Esophagus squamous epithelium (tissue), 4 donors: ENCODE measurements at regions not wholly inside any gene's neighbourhood (a gene's known extent, or its start where the extent isn't known, plus 50 kb on each side); places are given as distances from the start of the nearest gene placed in this dataset.

Source experiments
- POLR2A ChIP-seq, 4 donors: fragments of 450-650 bp; IDR thresholded peaks; one replicate each; pipeline ENCODE4 v1.6.1; 2017; ENCODE audit warnings: antibody characterized with exemption in 4 of 4, mild to moderate bottlenecking in 4 of 4, moderate library complexity in 3 of 4
- TF ChIP-seq, protein P1 (sequence below), 6 experiments: fragments of 450-650 bp in 4 of 6; fragments of 200-600 bp in 2 of 6; sonication (generic) in 2 of 6; IDR thresholded peaks; one replicate each; pipeline ENCODE4 v1.5.1; 2016 to 2019; ENCODE audit warnings: antibody characterized with exemption in 6 of 6, mild to moderate bottlenecking in 4 of 6, moderate library complexity in 4 of 6

DNA sequence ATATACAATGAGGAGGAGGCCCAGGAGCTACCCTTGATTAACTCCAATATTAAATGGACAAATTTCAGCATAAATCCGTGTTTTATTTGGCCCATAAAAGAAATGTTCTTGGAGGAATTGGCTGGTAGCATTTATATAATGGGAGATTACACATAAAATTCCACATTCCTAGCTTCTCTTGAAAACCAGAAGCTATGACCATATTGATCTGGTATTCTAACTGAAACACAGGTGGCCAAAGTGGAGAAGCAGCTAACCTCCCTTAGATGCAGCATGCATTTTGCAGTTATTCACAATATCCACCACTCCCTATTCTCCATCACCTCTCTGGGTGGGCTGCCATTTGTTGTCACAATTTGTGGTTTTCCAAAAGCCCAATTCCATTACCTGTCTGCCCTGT, 148.8 kb upstream of the CACNA2D1 start:
- no peak for TF ChIP-seq POLR2A (IDR thresholded peaks at IDR 0.05)
- TF ChIP-seq, protein P1, sequence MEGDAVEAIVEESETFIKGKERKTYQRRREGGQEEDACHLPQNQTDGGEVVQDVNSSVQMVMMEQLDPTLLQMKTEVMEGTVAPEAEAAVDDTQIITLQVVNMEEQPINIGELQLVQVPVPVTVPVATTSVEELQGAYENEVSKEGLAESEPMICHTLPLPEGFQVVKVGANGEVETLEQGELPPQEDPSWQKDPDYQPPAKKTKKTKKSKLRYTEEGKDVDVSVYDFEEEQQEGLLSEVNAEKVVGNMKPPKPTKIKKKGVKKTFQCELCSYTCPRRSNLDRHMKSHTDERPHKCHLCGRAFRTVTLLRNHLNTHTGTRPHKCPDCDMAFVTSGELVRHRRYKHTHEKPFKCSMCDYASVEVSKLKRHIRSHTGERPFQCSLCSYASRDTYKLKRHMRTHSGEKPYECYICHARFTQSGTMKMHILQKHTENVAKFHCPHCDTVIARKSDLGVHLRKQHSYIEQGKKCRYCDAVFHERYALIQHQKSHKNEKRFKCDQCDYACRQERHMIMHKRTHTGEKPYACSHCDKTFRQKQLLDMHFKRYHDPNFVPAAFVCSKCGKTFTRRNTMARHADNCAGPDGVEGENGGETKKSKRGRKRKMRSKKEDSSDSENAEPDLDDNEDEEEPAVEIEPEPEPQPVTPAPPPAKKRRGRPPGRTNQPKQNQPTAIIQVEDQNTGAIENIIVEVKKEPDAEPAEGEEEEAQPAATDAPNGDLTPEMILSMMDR (IDR thresholded peaks at IDR 0.05): no peak
